Activated T-cell treated with anti-CD3 and anti-CD28 coated beads for 24 hours (primary cell): ENCODE measurements at regions not wholly inside any gene's neighbourhood (a gene's known extent, or its start where the extent isn't known, plus 50 kb on each side); places are given as distances from the start of the nearest gene placed in this dataset.

ENCODE experiments used
- DNase-seq: peaks from one replicate; pipeline ENCODE4 v3.0.0-alpha.2; 2020; ENCODE audit warnings: low read depth

DNA sequence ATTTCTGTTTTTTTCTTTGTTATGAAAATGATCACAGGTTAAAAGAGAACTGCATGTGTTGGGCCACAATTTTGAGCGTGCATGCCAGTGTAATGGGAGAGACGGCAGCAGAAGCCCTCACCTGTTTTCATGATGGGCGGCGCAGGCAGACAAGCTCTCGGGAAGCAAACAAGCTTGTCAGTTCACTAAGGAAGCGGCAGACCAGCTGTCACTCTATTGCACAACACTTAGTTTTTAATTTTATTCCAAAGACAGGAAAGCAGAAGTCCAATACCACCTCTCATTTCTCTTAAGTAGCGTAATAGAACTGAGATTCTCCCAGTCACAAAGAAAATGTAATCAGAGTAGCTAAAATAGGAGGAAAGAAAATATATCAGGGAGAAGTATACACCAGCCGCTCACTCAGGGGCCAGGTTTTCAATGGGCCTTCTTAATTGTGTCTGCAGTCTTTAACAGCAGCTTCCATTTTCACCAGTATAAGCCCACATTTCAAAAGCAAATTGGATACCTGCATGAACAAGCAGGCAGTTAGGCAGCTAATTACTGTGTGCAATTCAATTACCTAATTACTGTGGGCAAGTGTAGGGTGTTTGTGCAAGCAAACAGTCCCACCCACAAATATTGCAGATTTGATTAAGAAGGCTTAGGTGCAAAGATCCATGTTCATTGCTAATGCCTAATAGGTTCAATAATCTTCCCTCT, 711.4 kb downstream of the DIAPH3 start:
- no peak for DNase-seq

DNA sequence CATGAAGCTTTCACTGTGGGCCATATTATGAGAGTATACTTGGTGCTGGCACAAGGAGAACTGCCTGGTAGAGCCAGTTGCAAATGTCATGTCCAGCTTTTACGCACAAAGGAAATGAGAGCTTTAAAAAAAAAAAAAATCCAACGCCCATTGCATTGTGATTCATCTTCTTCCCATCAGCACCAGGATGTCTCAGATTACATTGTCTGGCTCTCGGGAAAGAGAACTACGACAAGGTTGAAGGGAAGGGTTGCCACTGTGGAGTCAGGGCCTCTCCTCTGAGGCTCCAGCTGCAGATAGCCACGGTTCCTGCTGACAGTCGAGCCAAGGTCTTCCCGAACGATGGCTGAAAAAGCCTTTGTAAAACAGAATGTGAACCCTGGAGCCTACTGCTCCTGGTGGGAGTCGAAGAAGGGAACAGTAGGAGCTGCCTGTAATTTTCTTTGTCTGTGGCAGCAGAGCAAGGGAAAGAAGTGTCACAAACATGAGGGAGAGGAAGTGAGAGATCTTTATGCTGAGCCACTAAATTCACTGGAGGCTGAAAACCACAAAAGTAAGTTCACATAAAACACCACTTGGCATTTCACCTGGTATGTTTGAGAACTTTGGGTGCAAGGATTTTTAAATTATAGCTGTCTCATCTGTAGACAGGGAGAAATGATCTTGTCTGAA, 704.7 kb downstream of the DIAPH3 start:
- no peak for DNase-seq

DNA sequence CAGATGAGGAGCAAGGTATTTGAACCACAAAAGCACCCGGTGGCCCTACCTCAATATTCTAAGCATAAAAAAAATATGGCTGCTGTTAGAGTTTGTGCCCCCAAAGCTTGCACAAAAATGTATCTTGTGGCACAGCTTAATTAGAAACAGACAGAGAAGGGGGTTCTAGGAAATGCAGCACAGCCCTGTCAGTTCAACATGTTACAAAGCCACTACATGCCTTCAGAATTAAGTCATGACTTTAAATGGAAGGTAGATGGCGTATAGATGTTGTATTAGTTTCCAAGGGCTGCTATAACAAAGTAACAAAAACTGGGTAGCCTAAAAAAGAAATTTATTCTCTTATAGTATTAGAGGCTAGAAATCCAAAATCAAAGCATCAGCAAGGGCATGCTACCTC, 703.8 kb downstream of the DIAPH3 start:
- no peak for DNase-seq

DNA sequence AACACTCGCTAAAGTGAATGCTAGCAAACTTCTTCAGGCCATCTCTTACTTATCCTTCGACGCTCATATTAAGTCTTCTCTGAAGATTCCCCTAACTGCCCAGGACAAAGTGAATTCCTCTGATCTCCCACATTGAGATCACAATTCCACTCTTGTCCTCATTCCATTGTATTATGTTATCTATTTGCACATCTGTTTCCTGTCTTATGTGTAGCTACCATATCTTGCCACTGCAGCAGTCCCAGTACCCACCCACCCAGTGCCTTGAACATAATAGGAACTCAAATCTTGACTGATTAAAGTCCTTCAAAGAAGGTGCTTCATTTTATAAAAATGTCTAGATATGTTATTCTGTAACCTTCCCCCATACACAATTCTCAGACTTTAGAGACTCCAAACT, 702.3 kb downstream of the DIAPH3 start:
- no peak for DNase-seq

DNA sequence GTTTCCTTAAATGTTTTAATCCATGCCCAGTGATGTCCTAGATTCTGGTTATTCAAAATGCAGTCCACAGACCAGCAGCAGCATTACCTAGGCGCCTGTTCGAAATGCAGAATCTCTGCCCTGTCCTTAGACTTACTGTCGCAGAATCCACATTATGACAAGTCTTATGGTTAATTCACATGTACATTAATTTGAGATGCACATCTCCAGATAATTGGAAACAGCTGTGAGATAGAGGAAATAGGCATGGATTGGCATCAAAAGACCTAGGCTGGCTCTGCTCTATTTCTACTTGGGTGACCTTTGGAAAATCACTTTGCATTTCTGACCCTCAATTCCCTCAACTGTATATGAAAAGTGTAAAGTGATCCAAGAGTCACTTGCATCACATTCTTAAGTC, 700.7 kb downstream of the DIAPH3 start:
- no peak for DNase-seq

DNA sequence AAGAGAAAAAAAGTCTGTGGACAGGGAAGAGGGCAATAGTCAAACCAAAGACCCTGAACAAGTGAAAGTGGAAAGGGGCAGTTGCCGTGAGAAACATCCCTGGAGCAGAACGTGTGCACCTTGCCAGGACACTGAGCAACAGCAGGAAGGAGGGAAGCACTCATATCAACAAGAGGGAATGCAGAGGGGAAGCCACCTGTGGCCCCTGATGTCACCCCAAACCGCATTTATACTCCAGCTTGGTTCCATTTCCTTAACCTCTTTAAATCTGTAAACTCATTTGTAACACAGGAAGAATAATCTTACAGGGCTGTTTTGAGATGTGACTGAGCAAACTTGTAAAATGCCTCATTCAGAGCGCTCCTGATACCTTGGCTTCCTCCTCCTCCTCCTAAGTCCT, 698.8 kb downstream of the DIAPH3 start:
- no peak for DNase-seq

DNA sequence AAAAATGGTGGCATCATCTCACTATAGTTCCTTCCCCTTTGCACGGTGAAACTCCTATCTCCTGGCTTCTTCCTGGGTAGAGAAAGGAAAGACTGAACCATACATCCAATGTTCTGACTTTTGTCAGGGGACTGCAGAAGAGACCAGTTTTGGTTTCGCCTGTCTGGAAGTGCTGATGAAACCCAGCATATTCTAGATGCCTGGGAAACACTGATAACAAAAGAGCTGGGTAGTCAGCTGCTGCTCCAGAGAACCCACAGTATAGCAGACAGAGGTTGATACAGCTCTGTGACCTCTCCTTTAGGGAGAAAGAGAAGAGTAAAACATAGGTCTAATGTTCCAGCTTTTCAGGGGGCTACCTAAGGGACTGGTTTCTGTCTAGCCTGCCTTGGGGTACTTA, 695.3 kb downstream of the DIAPH3 start:
- no peak for DNase-seq

DNA sequence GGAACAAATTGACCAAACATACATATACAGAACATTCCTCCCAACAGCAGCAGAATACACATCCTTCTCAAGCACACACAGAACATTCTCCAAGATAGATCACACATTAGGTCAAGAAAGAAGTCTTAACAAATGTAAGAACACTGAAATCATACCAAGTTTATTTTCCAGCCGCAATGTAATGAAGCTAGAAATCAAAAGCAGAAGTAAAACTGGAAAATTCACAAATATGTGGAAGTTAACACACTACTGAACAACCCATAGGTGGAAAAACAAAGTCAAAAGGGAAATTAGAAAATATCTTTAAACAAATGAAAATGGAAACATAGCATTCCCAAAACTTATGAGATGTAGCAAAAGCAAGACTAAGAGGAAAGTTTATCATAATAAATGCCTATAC, 692.6 kb downstream of the DIAPH3 start:
- DNase-seq, result no peak

DNA sequence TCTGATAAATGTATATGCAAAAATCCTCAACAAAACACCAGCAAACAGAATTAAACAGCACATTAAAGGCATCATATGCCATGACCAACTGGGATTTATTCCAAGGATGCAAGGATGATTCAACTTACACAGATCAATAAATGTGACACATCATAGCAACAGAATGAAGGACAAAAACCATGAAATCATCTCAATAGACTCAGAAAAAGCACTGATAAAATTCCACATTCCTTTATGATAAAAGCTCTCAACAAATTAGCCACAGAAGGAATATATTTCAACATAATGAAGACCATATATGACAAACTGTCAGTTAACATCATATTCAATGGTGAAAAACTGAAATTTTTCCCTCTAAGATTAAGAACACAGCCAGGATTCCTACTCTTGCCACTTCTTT, 691.6 kb downstream of the DIAPH3 start:
- no peak for DNase-seq

DNA sequence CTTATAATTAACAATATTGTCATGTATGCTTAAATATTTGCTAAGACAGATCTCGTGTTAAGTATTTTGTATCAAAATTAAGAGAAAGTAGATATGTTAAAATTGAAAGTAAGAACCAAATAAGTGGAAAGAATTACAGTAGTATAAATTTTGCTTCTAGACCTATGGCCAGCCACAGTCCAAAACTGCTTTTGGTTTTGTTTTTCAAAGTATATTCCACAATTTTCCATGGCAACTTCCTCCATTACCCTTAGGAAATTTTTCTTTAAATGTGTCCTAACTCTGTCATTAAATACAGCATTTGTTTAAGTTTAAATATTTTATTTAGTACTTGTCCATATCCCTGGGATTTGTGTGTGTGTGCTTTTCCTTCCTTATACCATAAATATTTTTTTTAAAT, 689.0 kb downstream of the DIAPH3 start:
- DNase-seq, result no peak

DNA sequence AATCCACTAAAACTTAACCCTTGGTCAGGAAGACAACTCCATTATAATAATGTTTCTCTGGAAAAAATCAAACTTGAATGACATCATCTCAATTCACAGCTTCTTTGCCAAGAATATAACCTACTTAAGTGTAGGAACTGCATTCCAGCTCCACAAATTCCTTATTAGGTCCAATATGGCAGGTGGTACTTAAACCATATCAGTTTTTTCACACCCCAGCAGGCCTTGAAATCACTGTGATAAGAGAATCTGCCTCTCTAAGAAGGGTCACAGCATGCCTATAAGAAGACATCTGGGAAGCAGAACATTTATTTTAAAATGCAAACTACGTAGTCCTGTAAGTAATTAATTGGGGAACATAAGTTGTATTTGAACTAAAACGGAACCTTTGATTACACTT, 687.8 kb downstream of the DIAPH3 start:
- DNase-seq, result no peak

DNA sequence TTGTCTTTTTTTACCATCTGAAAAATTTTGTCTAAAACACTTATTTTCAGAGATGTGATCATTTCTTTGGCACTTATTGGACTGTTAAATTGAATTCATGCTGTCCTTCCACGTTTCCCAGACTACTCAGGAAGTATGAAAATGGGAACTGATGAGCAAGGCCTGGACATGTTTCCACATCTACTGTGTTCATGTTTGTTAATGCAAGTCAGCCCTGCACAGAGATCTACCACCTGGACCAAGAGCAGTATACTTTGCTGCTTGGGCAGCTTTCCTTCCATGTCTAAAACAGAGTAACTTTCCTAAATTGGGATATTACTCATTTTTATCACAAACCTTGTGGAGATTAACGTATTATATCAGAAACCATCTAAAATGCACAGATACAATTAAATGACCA, 687.4 kb downstream of the DIAPH3 start:
- DNase-seq, result no peak

DNA sequence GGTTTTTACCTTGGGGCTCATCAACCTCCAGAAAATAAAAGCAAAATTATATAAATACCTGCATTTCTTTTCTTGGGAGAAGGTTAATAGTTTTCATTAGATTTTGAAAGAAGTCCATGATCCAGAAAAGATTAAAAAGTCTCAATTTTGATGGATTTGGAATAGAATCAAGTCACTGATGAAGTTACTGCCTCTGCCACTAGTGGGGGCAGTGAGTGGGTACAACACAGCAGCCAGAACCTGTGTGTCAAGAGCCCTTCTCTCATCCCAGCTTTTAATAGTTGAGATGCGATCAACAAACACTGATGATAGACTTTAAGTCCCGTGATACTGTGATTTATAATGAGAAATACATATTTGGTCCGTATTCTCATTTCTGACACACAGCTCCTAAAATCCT, 686.7 kb downstream of the DIAPH3 start:
- DNase-seq, result no peak

DNA sequence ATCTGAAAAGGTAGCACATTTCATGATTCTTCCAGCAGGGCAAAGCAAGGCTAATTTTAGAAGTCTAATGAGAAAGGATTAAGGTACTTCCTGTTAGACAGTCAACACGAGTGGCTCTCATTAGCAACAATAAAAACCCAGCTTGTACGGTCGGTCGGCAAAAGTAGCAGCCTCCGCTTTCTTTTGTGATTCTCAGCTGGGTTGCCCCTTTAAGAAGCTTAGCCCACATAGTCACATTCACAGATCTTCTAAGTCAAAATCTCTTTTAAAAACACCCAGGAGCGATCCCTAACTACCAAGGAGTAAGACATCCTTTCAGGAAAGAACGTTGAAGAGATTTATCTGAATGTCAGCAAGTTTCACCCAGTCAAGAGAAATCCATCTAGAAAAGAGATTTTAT, 684.8 kb downstream of the DIAPH3 start:
- DNase-seq, result no peak

DNA sequence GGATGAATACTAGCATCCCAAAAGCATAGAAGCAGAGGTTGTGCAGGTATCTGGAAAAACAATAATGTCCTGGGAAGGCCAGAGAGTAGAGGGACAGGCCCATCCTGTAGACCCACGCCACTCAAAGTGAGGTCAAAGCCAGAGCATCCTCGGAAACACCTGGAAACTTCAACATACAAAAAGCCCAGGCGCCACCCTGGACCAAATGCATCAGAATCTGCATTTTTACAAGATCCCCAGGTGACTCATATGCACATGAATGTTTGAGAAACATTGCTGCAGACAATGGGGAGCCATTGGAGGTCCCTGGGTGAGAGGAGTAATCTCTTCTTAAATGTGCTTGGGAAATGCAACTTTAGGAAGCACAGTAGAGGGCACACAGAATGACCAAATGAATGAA, 684.1 kb downstream of the DIAPH3 start:
- DNase-seq, result no peak

DNA sequence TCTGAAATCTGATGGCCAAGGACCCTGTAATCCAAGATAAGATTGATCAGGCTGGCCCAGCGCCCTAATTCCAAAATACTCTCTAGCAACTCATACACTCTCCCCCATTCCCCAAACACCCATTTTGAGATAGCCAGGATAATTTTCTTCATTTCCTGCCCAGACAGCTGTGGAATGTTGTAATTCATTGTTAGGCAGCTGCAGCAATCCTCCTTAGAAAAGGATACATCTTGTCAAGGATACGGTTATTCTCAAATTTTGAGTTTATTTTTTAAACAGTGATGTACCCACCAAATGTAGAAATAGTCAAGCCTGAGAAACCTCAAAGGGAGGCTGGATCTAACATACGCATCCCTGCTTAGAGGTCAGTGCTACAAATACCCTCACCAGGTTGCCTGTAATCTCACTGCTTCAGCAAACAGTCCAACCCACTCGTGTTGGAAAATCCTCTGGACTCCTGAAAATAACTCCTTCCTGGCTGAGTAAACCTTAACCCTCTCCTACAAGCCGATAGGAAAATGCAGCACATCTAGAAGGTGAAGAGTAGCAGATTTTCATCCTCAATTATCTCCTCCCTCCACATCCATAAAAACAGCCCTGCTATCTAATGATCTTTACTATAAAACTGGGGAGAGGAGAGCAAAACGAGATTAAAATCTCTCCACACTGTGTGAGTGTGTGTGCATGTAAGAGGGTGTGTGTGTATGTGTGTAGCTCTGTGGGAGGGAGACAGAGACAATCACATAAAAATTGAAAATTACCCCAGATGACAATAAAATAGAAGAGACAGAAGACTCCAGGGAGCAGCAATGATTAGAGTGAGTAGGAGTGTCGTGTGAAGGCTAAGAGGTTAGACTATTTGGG, 683.1 kb downstream of the DIAPH3 start:
- no peak for DNase-seq

DNA sequence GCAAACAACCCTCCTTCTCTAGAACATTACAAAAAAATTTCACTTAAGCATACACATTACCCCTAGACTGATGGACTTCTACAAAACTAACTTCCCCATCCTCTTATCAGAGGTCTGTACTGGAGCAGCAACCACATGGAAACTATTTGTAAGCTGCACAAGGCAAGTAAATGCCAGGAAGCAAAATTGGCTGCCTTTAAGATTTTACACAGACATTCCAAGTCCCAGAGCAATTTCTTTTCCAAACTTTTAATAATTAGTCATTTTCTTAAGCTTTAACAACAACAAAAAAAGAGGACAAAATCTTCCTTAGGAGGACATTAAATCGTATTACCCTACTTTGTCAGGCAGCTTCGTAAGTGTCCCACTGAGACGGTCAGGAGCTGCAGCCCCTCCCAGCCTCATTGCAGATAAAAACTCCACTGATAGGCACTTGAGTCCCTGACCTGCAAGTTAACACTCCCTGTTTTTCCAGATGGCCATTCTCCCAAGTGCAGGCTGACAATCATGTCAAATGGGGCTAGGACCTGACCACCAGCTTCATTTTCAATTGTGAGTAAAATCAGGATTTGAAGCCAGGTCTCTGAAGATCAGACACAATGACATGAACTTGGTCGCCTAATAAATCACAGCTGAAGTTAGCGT, 680.1 kb downstream of the DIAPH3 start:
- no peak for DNase-seq

DNA sequence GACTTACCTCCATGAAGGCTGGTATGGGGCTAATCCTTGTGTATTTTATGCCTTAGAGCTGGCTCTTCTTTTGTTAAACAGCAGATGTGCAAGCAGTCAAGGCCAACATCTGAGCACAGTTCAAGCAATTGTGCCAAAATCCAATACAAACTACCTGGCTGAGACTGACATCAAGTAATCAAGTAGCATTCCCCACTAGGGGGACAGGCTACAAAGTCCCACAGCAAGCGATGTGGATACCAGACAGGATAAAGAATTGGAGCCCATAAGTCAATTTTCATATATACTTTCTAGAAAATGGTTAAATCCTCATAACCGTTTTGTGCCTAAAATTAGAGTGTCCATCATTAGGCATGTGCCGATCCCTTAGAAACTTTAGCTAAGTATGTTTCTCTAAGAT, 675.8 kb downstream of the DIAPH3 start:
- DNase-seq, result no peak

DNA sequence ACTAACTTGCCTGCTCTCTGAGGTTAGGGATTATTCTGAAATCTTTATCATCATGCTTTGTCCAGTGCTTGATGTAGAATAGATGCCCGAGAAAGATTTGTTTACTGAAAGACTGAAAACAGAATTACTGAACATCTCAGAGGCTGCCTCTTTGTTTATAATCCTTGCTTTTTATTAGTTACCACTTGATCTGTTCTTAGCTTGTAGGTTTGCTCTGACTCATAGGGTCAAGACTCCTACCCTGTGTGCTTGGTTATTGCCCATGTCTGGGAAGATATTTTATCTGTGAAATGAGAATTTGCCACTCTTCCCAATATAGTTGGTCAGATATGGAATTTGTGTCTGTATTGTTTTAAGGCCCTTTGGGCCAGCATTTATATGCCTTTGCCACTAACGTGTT, 675.3 kb downstream of the DIAPH3 start:
- DNase-seq, result no peak

DNA sequence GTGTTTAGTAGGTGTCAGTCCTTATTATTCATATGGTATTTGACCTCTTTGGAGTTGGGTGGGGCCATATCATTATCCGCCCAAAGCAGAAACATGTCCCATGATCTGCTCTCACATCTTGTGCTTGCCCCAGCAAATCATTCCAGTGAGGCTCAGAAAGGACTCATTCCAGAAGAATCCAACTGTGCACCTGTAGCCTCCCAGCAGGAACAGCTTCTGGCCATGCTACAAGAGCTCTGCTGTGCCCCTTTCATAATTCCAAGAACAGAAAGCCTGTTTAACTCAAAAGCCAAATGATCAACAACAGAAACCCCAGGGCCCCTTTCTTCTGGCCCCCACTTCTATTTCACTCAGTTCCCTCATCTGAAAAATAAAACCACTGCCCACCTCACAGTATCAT, 673.1 kb downstream of the DIAPH3 start:
- no peak for DNase-seq

DNA sequence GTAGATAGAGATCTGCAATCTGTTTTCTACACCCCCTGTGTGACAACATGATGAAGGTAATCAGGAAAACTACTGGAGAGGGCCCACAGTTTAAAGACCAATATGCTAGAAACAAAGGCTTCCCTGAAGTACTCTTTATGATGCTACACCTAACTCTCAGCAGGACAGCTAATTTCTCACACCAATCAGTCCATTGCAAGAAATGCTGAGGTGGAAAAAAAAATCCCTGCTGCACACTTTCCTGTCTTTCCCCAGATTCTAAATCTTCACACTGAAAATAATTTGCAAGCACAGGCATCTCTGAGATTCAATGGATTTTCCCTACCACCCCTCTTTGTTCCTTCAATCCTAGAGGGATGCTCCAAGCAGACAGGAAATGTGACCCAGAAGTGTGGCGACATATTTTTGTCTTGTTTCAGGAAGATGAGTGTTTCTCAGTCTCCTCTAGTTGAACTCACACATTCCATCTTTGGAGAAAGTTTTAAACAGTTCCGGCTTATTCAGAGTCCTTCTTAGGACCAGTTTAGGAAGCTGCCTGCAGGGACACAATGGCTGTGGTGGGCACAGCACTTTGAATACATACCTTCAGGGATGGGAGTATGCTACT, 671.6 kb downstream of the DIAPH3 start:
- DNase-seq, result no peak

DNA sequence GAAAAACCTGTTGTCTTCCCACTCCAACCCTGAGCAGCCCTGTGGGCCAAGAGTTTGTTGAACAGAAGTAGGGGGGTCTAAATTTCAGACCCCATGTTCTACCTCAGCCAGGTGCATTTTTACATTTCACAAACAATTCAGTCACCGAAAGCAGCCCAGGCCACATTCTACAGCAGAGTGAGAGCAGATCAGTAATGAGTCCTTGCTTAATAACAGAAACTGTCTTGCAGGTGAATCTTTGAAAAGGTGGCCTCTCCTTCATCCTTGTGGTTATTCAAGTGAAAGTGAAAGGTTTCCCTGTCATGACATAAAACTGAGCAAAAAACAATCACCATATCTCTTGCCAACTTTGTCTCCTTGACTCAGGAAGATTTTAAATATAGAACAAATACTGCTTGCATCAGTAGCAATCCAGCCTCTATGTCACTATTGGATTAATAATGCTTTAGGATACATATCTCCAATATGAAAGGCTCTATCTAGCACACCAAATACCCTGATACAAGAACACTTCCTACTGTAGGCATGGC, 670.2 kb downstream of the DIAPH3 start:
- no peak for DNase-seq
